Tongue (tissue), 1 donor: ENCODE measurements at regions not wholly inside any gene's neighbourhood (a gene's known extent, or its start where the extent isn't known, plus 50 kb on each side); places are given as distances from the start of the nearest gene placed in this dataset.

Experiments used
- DNase-seq: peaks from one replicate; pipeline ENCODE4 v3.0.0-alpha.2; 2015

DNA sequence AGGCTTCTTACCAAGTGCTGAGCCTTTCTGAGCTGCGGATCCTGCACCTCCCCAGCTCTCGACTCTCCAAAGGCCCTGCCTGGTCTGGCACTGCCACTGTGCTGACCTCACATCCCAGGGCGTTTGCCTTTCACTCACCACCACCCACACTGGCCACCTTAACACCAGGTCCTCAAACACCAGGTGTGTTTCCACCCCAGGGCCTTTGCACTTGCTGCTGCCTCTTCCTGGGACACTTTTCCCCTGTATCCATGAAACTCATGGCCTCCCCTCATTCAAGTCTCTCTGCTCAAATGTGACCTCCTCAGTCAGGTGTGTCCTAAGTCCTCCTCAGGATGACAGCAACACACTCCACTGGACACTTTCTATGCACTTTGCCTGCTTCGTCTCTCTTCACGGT, 51.4 kb upstream of the ANO1 start:
- no peak for DNase-seq

DNA sequence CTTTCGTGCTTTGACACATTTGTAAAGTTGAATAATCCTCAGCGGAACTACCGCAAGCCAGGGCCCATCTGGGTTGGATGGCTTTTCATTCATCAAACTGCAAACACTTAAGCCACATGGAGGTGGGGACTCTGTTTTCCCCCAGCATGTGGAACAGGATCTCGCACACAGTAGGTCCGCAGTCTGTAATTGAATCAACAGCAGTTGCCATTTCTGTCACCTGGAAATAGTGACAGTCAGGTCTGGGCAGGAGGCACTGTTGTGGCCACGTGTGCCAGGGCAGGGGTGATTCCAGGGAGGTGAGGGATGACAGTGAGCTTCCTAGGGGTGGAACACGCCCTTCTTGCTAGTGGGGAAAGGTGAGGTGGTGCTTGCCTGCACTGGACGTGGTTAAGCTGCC, 50.7 kb upstream of the ANO1 start:
- DNase-seq = no peak

DNA sequence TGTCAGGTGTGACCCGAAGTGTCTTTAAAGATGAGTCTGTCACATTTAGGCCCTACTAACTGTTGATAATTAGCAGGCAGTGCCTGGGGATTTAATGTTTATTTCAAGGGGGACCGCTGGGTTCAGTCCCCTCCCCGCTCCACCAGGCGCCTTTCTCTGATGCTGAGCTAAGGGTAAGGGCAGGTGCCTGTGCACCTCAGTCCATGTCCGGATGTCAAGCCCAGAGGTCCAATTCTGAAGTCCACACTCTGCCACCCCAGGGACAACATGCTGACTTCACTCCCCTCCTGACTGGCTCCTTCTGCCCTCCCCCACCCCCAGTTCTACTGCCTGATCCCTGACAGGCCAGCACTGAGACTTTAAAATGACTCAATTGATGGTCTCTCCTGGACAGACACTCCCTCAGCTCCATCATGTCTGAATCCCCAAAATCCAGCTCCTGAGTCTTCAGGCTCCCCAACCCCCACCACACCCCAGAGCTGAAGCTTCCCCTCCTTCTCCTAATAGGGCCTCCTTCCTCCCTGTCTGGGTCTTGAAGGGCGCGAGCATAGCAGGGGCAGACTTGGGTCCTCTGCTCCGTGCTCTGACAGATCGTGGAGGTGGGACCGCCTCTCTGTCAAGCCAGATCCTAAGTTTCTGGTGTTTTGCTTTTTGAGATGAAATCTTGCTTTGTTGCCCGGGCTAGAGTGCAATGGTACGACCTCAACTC, 49.8 kb upstream of the ANO1 start:
- DNase-seq = no peak
